HG02798 (cell line): ENCODE measurements at regions not wholly inside any gene's neighbourhood (a gene's known extent, or its start where the extent isn't known, plus 50 kb on each side); places are given as distances from the start of the nearest gene placed in this dataset.

Source experiments
- ATAC-seq: cut with Tn5 transposase; IDR thresholded peaks from one replicate; pipeline ENCODE4 v1.9.1; 2021; ENCODE audit warnings: mild to moderate bottlenecking; ENCODE audit not compliant: unreplicated experiment, poor library complexity

- ATAC-seq = no peak
These were observed 297.0 kb downstream of the SEC14L1 start for GRCh38 chr17:77437747-77438146.

- no peak for ATAC-seq
These were observed 297.7 kb downstream of the SEC14L1 start for GRCh38 chr17:77438241-77439188.

DNA sequence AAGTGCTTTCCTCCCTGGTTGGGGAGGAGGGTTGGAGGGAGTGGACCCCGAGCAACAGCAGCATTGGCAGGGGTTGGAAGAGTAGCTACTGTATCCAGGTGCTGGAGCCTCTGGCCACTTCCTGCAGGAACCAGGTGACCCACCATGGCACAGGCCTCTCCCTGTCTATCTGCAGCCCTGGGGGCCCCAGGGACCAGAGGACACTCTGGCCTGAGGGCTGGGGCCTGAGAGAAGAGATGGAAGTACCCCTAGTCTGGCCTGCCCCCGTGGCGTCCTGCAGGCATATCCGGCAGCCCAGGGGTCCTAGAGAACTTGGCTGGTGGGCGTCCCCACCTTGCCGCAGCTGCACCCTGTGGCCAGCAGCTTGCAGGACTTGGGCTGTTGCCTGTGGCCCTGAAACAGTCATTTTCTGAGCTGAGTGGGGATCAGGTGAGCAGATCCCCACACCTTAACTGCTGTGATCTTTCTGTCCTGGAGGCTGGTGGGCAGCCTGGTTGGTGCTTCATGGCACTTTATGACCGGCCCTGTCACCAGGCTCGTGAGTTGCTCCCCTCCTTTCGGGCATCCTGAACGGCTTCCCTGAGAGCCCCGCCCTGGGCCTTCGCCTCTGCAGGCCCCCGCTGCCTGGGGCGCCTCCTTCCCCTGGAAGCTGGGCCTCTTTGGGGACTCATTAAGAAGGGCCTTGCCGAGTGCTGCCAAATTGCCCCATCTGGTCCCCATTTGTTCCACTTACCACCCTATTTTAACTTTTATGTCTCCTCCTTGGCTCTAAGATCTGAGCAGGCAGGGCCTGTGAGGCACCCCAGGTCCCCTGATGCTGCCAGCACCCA lies 298.6 kb downstream of the SEC14L1 start:
- ATAC-seq = no peak

- no peak for ATAC-seq
These were observed 299.8 kb downstream of the SEC14L1 start for GRCh38 chr17:77440560-77440981.

- peak; percentile 55 for ATAC-seq
These were observed 300.6 kb downstream of the SEC14L1 start for GRCh38 chr17:77441130-77441920.

DNA sequence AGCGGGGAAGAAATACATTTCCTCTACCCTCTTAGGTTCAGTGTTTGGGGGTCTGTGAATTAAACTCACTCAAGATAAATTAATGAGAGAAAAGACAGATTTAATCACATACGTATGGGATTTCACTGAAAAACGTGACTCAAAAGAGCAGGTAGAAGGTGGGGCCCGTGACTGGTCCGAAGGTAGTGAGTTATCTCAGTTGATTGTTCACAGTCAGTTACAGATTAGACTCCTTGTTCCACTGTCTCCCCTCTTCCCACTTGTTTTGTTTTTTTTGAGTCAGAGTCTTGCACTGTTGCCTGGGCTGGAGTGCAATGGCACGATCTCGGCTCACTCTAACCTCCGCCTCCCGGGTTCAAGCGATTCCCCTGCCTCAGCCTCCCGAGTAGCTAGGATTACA lies 301.2 kb downstream of the SEC14L1 start:
- ATAC-seq = no peak

GRCh38 chr17:77442976-77443747 lies 302.4 kb downstream of the SEC14L1 start:
- ATAC-seq = no peak

- no peak for ATAC-seq
These were observed 303.0 kb downstream of the SEC14L1 start for GRCh38 chr17:77443748-77444260.

GRCh38 chr17:77444628-77444983 lies 303.8 kb downstream of the SEC14L1 start:
- no peak for ATAC-seq

GRCh38 chr17:77444984-77445759 lies 304.4 kb downstream of the SEC14L1 start:
- ATAC-seq = peak; percentile 43

DNA sequence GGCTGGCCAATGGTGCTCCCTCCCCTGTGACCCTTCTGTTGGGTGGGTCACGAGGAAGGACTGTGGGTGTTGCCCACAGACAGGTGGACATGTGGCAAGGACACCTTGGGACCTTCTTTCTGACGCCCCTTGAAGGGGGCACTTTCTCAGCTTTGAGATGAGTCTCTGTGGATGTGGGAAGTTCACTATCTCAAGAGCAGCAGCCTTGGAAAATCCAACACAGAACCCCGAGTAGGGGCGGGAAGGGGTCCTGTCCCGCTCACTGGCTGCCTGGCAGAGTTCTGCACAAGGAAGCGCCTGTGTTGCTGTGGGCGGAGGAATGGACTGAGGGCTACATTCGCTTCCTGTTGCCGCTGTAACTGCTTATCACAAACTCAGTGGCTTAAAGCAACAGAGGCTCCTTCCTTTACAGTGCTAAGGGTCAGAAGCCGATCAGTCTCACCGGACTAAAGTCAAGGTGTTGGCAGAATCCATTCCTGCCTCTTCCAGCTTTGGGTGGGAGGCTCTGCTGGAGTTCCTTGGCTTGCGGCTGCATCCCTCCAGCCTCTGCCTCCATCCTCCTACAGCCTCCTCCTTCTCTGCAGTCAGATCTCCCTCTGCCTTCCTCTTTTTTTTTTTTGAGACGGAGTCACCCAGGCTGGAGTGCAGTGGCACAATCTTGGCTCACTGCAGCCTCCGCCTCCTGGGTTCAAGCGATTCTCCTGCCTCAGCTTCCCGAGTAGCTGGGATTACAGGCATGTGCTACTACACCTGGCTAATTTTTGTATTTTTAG lies 305.2 kb downstream of the SEC14L1 start:
- peak; percentile 19 for ATAC-seq

- no peak for ATAC-seq
These were observed 306.3 kb downstream of the SEC14L1 start for GRCh38 chr17:77446940-77447634.

DNA sequence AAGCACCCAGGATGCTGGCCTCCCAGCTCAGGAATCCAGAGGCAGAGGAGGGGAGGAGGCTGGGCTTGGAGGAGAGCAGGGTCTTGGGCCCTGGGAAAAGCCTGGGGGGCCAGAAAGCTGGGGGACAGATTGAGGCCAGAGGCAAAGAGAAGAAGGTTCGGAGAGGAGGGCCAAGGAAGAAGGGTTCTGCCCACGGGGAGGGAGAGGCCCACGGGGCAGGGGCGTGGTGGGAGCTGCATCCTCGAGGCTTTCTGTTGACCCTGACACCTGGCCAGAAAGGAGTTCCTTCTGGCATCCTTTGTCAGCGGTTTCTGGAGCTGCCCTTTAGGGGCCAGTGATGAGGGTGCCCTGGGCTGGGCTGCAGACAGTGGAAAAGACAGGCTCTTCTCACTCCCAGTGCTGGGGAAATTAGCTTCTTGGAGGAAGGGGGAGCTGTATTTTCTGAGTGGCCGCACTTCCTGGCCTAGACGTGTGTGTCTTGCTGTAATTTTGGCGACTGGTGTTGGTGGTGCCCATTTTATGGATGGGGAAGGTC lies 308.7 kb downstream of the SEC14L1 start:
- ATAC-seq = no peak

DNA sequence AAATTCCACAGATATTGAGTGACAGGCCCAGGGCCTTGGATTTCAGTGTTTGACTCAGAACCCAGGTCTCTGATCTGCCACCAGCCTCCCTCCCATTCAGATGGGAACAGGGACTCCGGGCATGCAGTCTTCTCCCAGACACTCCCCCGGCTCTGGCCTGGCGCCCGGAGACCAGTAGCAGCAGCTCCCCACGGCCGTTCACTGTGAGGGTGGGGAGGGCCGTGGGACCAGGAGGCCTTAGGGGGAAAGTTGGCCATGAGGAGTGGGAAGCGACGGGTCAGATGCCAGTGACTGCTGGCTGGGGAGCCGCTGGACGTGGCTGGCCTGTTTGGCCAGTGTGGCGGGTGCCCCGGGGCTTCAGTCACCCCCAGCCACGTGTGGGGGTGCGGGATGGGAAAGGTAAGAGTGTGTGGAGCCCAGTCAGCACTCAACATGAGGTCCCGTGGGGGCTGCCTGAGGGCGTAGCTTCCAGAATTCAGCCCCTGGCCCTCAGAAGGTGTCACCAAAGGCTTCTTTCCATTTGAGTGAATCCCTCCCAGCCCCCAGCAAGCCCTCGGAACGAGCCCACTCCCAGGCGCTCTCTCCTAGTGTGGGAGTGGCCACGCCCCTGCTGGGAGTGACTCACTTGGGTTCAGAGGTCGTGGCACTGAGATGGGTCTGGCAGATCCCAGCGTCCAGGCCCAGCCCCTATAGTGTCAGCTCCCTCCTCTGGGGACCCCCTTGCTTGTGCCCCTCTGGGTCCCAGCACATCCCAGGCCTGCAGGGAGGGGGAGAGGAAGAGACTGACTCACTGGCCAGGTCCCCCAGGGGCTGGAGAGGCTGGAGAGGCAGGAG lies 309.4 kb downstream of the SEC14L1 start:
- peak; percentile 25 for ATAC-seq

GRCh38 chr17:77450742-77451244 lies 310.0 kb downstream of the SEC14L1 start:
- no peak for ATAC-seq

DNA sequence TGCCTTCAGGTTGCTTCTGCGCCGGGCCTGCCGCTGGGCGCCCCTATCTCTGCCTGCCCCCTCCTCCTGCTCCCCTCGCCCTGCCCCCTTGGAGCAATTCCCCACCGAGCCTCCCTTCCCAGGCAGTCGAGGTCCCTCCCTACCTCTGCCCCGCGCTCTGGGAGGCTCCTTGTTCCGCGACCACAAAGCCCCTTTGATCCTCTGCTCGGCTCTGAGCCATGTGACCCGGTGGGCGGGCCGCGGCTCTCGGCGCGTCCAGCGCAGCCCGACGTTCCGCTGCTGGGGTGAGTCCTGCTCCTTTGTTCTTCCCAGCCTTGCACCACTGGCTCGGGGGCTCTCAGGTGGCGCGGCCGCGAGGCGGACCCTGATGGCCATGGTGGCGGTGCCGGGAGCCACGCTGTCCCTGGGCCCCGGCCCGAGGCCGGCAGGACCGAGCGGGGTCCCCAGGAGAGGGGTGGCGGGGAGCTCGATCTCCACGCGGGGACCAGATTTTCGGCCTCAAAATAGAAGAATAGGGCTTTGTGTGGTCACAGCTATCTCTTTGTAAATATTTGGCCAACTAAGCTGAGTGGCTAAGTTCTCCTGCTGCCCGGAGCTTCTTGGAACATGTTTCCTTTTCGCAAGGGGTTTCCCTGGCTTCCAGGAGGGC lies 310.6 kb downstream of the SEC14L1 start:
- peak; percentile 47 for ATAC-seq
